ENCODE measurements at regions not wholly inside any gene's neighbourhood (a gene's known extent, or its start where the extent isn't known, plus 50 kb on each side); places are given as distances from the start of the nearest gene placed in this dataset.

GRCh38 chr2:220815698-220816097 is 756.4 kb downstream of the EPHA4 start:
- Histone ChIP-seq H3K79me2 (ENCODE audit: control insufficient read depth, insufficient read depth, low read length) (no peaks in the 10 kb centered on the region), H3K4me2 (ENCODE audit: insufficient read depth, low read length) (no peak overlapping the region), H3K27me3 (ENCODE audit: control insufficient read depth in 2 of 2, insufficient read depth in 2 of 2, low read length in 2 of 2) (no peaks in the 10 kb centered on the region), H2AFZ (ENCODE audit: low read depth, low read length) (no peak overlapping the region), H3K4me3 (no peak overlapping the region), H3K4me1 (replicated peaks in 1 of 2; ENCODE audit: control insufficient read depth in 2 of 2, insufficient read depth in 2 of 2, low read length in 2 of 2) (no peaks in the 10 kb centered on the region), H3K27ac (ENCODE audit: extremely low read depth, low read depth, low read length) (no peak overlapping the region), H3K9ac (ENCODE audit: insufficient read depth in 1 of 2, low read depth in 2 of 2, low read length in 2 of 2) (no peak overlapping the region), H3K9me3 (replicated peaks; ENCODE audit: control insufficient read depth, insufficient read depth, low read depth, low read length) (no peaks in the 10 kb centered on the region), H3K9me1 (ENCODE audit: control insufficient read depth, insufficient read depth, low read length) (no peaks in the 10 kb centered on the region), H4K20me1 (replicated peaks; ENCODE audit: control insufficient read depth, insufficient read depth, low read length) (no peaks in the 10 kb centered on the region), H3K36me3 (ENCODE audit: control insufficient read depth, insufficient read depth, low read length) (no peaks in the 10 kb centered on the region)
- 0% methylated on average over 2 of the region's 2 CpGs for WGBS (ENCODE audit: insufficient coverage, low coverage, missing lambda C conversion rate)
- intact Hi-C loops (cut with micrococcal nuclease) (no loop called here), in situ Hi-C loops (cut with MboI) (no loop called here)
- BruUV-seq (replicated peaks): no TSS peak
- TF ChIP-seq E2F1 (CRISPR knock-in tag; IDR thresholded peaks at IDR 0.05) (no peak), MEIS2 (IDR thresholded peaks at IDR 0.05; ENCODE audit: partially characterized antibody) (no peak), EHMT2 (IDR thresholded peaks at IDR 0.05) (no peak), PATZ1 (CRISPR knock-in tag; IDR thresholded peaks at IDR 0.05; ENCODE audit: borderline replicate concordance) (no peak), KLF10 (CRISPR knock-in tag; IDR thresholded peaks at IDR 0.05) (no peak)
- ChIA-PET CTCF (ENCODE audit: low intra/inter-chr PET ratio) (no interaction called here), POLR2A (no interaction called here)
- ATAC-seq (no peak), FAIRE-seq (no peak), DNase-seq (ENCODE audit: extremely low read depth in 1 of 4, low spot score in 3 of 4) (no peak)

Measured in K562 (cell line).